PC-9 (cell line): ENCODE measurements at regions not wholly inside any gene's neighbourhood (a gene's known extent, or its start where the extent isn't known, plus 50 kb on each side); places are given as distances from the start of the nearest gene placed in this dataset.

Source experiments
- CTCF ChIP-seq: fragments of 200-600 bp; sonication (generic); conservative IDR thresholded peaks from 2 replicates; pipeline ENCODE4 v1.6.1; 2017; ENCODE audit warnings: mixed run types, antibody characterized with exemption, mild to moderate bottlenecking, moderate library complexity
- EZH2 ChIP-seq: fragments of 200-600 bp; sonication (generic); IDR thresholded peaks from 2 replicates; pipeline ENCODE4 v1.8.0; 2017; ENCODE audit warnings: antibody characterized with exemption, low read depth

DNA sequence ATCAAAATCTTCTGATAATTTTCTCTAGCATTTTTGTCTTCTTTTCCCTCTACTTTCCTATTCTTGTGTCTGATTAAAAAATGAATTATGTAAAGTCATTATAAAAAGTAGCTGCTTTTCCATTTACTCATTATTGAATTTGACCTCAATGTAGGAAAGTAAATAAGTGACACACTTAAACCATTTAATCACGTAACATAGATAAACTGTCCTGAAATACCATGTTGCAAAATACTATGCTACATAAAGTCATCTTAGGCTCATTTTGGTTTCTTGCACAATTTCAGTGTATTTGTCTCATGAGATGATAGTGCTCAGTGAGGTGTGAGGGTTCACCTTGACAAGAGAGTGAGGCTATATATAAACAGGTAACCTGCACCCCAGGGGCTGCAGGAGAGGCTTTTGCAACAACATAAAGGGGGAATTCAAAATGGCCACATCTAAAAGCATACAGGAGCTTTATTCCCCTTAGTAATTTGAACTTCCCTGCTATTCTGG lies 502.7 kb downstream of the RNF144A start:
- TF ChIP-seq CTCF (no peak), EZH2 (no peak)
